Vagina (tissue), 2 donors: ENCODE measurements at regions not wholly inside any gene's neighbourhood (a gene's known extent, or its start where the extent isn't known, plus 50 kb on each side); places are given as distances from the start of the nearest gene placed in this dataset.
A peak's percentile ranks its signal among the peaks of the same experiment; 100 is the strongest.

Experiments
- DNase-seq, 2 donors: peaks; one replicate each; pipeline ENCODE4 v3.0.0-alpha.2; 2017; ENCODE audit errors: extremely low spot score in 2 of 2
- H3K27ac ChIP-seq: fragments of 200-600 bp; sonication (generic); one replicate; pipeline ENCODE4 v1.5.1; 2019
- H3K27me3 ChIP-seq: fragments of 200-600 bp; sonication (generic); one replicate; pipeline ENCODE4 v1.5.1; 2019
- H3K36me3 ChIP-seq, 2 donors: fragments of 200-600 bp; sonication (generic); one replicate each; pipeline ENCODE4 v1.5.1; 2017 to 2019
- H3K4me1 ChIP-seq: fragments of 200-600 bp; sonication (generic); one replicate; pipeline ENCODE4 v1.5.1; 2019
- H3K4me3 ChIP-seq, 2 donors: fragments of 200-600 bp; sonication (generic); 1 replicate in 1 of 2; 2 replicates in 1 of 2; pipeline ENCODE4 v1.5.1; 2016 to 2019
- H3K9me3 ChIP-seq: fragments of 200-600 bp; sonication (generic); one replicate; pipeline ENCODE4 v1.5.1; 2019
- CTCF ChIP-seq, 3 experiments: fragments of 450-650 bp in 2 of 3; fragments of 200-600 bp in 1 of 3; sonication (generic) in 1 of 3; IDR thresholded peaks; one replicate each; pipeline ENCODE4 v1.5.1; 2017 to 2019; ENCODE audit warnings: antibody characterized with exemption in 3 of 3, mild to moderate bottlenecking in 2 of 3, moderate library complexity in 2 of 3
- POLR2A ChIP-seq, 2 donors: fragments of 450-650 bp; IDR thresholded peaks; one replicate each; pipeline ENCODE4 v1.6.1; 2017; ENCODE audit warnings: antibody characterized with exemption in 2 of 2, mild to moderate bottlenecking in 2 of 2, moderate library complexity in 2 of 2
- POLR2AphosphoS5 ChIP-seq, 2 donors: sonication (generic); formaldehyde crosslinking; IDR thresholded peaks; one replicate each; pipeline ENCODE4 v1.9.0; 2017; ENCODE audit warnings: antibody characterized with exemption in 2 of 2, mild to moderate bottlenecking in 2 of 2, low read depth in 1 of 2; ENCODE audit not compliant: insufficient read depth in 1 of 2
- intact Hi-C: fragments of 100-400 bp; cut with DNase I; formaldehyde crosslinking; loops from one replicate; pipeline ENCODE4 v1.15.1; 2023

DNA sequence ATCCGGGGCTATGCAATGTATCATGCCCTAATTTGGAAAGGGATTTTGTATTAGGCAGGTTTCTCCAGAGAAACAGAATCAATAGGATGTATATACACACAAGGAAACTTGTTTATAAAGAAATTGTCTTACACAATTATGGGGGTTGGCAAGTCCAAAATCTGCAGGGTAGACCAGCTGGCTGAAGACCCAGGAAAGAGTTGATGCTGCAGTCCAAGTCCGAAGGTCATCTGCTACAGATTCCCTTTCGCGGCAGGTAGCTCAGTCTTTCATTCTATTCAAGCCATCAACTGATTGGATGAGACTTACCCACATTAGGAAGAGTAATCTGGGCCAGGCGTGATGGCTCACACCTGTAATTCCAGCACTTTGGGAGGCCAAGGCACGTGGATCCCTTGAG lies 54.6 kb upstream of the CXADR start:
- Histone ChIP-seq H3K27me3 (no peaks in the 10 kb centered on the region), H3K4me3 (no peak overlapping the region)

DNA sequence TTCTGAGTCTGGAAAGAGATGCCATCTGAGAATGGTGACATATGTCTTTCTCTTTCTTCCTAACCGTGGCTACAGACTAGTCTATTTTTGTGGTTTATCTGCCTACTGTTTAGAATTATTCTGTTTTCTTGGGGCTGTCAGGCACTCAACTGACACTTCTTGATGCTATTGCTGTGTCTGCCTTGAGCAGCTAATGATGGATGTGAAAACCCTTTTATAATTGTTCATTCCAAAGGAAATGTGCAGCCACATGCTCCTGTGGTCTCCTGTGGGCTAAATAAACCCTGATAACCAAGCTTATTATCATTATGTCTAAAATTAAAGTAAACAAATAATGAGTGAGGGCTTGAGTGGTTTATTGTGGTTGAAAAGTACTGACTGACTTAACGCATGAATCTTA lies 52.7 kb upstream of the CXADR start:
- Histone ChIP-seq H3K36me3 (no peaks in the 10 kb centered on the region), H3K9me3 (no peaks in the 10 kb centered on the region), H3K4me3 (no peak overlapping the region), H3K27me3 (no peaks in the 10 kb centered on the region), H3K4me1 (peaks cover 18% of the 10 kb centered on the region), H3K27ac (no peak overlapping the region)
- no peak for DNase-seq
- intact Hi-C loops = no loop called here
- TF ChIP-seq CTCF (IDR thresholded peaks at IDR 0.05) (no peak), POLR2AphosphoS5 (IDR thresholded peaks at IDR 0.05; ENCODE audit: insufficient read depth in 1 of 2, low read depth in 1 of 2) (no peak), POLR2A (IDR thresholded peaks at IDR 0.05) (no peak)

More for the DNA sequence above, 54.6 kb upstream of the CXADR start:
- H3K36me3 ChIP-seq = no peaks in the 10 kb centered on the region
- no peaks in the 10 kb centered on the region for H3K9me3 ChIP-seq
- intact Hi-C loops = no loop called here
- H3K27ac ChIP-seq = no peak overlapping the region
- H3K4me1 ChIP-seq = peaks cover 18% of the 10 kb centered on the region
- no peak for DNase-seq
- TF ChIP-seq POLR2AphosphoS5 (IDR thresholded peaks at IDR 0.05; ENCODE audit: insufficient read depth in 1 of 2, low read depth in 1 of 2) (no peak), CTCF (IDR thresholded peaks at IDR 0.05) (no peak), POLR2A (IDR thresholded peaks at IDR 0.05) (no peak)

GRCh38 chr21:17461014-17461413 lies 51.8 kb upstream of the CXADR start:
- Histone ChIP-seq H3K4me1 (peaks cover 18% of the 10 kb centered on the region), H3K9me3 (no peaks in the 10 kb centered on the region), H3K27ac (peak overlapping the region; percentile 57), H3K36me3 (no peaks in the 10 kb centered on the region), H3K4me3 (no peak overlapping the region), H3K27me3 (no peaks in the 10 kb centered on the region)
- intact Hi-C loops = no loop called here
- peak in 1 of 2 donors; percentile 40 for TF ChIP-seq POLR2AphosphoS5 (IDR thresholded peaks at IDR 0.05; ENCODE audit: insufficient read depth in 1 of 2, low read depth in 1 of 2)
- TF ChIP-seq POLR2A (IDR thresholded peaks at IDR 0.05) = no peak
- TF ChIP-seq CTCF (IDR thresholded peaks at IDR 0.05) = no peak
- no peak for DNase-seq

DNA sequence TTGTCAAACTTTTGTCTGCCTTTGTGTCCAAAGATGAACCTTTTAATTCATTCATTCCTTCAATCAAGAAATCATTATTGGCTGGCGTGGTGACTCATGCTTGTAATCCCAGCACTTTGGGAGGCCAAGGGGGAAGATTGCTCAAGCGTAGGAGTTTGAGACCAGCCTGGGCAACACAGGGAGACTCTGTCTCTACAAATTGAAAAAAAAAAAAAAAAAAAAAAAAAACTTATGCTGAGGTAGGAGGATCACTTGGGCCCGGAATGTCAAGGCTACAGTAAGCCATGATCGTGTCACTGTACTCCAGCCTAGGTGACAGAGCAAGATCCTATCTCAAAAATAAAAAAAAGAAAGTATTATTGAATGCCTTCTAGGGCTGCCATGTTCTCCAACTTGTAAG lies 51.3 kb upstream of the CXADR start:
- peaks cover 18% of the 10 kb centered on the region for H3K4me1 ChIP-seq
- no peaks in the 10 kb centered on the region for H3K36me3 ChIP-seq
- H3K27ac ChIP-seq = peak overlapping the region; percentile 57
- no peak overlapping the region for H3K4me3 ChIP-seq
- intact Hi-C loops = no loop called here
- TF ChIP-seq POLR2A (IDR thresholded peaks at IDR 0.05) (no peak), CTCF (IDR thresholded peaks at IDR 0.05) (no peak), POLR2AphosphoS5 (IDR thresholded peaks at IDR 0.05; ENCODE audit: insufficient read depth in 1 of 2, low read depth in 1 of 2) (no peak)
- H3K27me3 ChIP-seq = no peaks in the 10 kb centered on the region
- DNase-seq = no peak
- H3K9me3 ChIP-seq = no peaks in the 10 kb centered on the region

- H3K27ac ChIP-seq = peak overlapping the region; percentile 57
These were observed 50.4 kb upstream of the CXADR start for GRCh38 chr21:17462276-17462981.

More at GRCh38 chr21:17462276-17462981, 50.4 kb upstream of the CXADR start:
- peaks cover 20% of the 10 kb centered on the region for H3K4me1 ChIP-seq
- no peaks in the 10 kb centered on the region for H3K9me3 ChIP-seq
- H3K36me3 ChIP-seq = no peaks in the 10 kb centered on the region
- intact Hi-C loops = no loop called here
- DNase-seq = no peak
- no peaks in the 10 kb centered on the region for H3K27me3 ChIP-seq
- no peak overlapping the region for H3K4me3 ChIP-seq
- no peak for TF ChIP-seq POLR2AphosphoS5 (IDR thresholded peaks at IDR 0.05; ENCODE audit: insufficient read depth in 1 of 2, low read depth in 1 of 2)
- TF ChIP-seq POLR2A (IDR thresholded peaks at IDR 0.05) = no peak
- TF ChIP-seq CTCF (IDR thresholded peaks at IDR 0.05) = no peak
